Ovary (tissue), 3 donors: ENCODE measurements at regions not wholly inside any gene's neighbourhood (a gene's known extent, or its start where the extent isn't known, plus 50 kb on each side); places are given as distances from the start of the nearest gene placed in this dataset.

Experiments
- POLR2A ChIP-seq: fragments of 450-650 bp; IDR thresholded peaks from one replicate; pipeline ENCODE4 v1.6.1; 2017; ENCODE audit warnings: antibody characterized with exemption, mild to moderate bottlenecking, moderate library complexity
- TF ChIP-seq, protein P1 (sequence below), 3 donors: fragments of 450-650 bp in 2 of 3; fragments of 200-600 bp in 1 of 3; IDR thresholded peaks; one replicate each; pipeline versions ENCODE4 v1.5.1 to v1.8.0; 2016 to 2022; ENCODE audit warnings: antibody characterized with exemption in 3 of 3, mild to moderate bottlenecking in 1 of 3
- donor health status: DM: no; HTN: no; CAD: no.

- TF ChIP-seq, protein P1, sequence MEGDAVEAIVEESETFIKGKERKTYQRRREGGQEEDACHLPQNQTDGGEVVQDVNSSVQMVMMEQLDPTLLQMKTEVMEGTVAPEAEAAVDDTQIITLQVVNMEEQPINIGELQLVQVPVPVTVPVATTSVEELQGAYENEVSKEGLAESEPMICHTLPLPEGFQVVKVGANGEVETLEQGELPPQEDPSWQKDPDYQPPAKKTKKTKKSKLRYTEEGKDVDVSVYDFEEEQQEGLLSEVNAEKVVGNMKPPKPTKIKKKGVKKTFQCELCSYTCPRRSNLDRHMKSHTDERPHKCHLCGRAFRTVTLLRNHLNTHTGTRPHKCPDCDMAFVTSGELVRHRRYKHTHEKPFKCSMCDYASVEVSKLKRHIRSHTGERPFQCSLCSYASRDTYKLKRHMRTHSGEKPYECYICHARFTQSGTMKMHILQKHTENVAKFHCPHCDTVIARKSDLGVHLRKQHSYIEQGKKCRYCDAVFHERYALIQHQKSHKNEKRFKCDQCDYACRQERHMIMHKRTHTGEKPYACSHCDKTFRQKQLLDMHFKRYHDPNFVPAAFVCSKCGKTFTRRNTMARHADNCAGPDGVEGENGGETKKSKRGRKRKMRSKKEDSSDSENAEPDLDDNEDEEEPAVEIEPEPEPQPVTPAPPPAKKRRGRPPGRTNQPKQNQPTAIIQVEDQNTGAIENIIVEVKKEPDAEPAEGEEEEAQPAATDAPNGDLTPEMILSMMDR (IDR thresholded peaks at IDR 0.05), result no peak
- TF ChIP-seq POLR2A, result no peak
Measured at GRCh38 chr6:4637691-4638433, 138.3 kb upstream of the CDYL start.
